ENCODE measurements at regions not wholly inside any gene's neighbourhood (a gene's known extent, or its start where the extent isn't known, plus 50 kb on each side); places are given as distances from the start of the nearest gene placed in this dataset.

- Histone ChIP-seq H2BK5ac (ENCODE audit: insufficient read length, low read length) (no peak overlapping the region), H3K79me1 (ENCODE audit: insufficient read depth, low read depth, low read length, poor library complexity, severe bottlenecking) (no peaks in the 10 kb centered on the region), H2BK120ac (ENCODE audit: low read depth, low read length, poor library complexity, severe bottlenecking) (no peak overlapping the region), H2BK15ac (ENCODE audit: low read depth, low read length) (no peak overlapping the region), H3K14ac (ENCODE audit: insufficient read depth, low read length) (no peak overlapping the region), H3K9me3 (ENCODE audit: control insufficient read depth, low read depth, low read length) (no peaks in the 10 kb centered on the region), H4K8ac (replicated peaks; ENCODE audit: insufficient read length, low read depth, low read length) (no peak overlapping the region), H3K4ac (ENCODE audit: low read depth, low read length) (no peak overlapping the region), H3K4me1 (ENCODE audit: insufficient read depth, low read length) (peaks cover 4% of the 10 kb centered on the region; the same call in 1 of the 2 replicates), H3K4me2 (ENCODE audit: insufficient read depth, insufficient read length, low read length) (no peak overlapping the region), H3K18ac (ENCODE audit: insufficient read length, low read depth, low read length) (no peak overlapping the region), H3K27ac (ENCODE audit: insufficient read length, low read depth, low read length) (no peak overlapping the region), H3K23ac (ENCODE audit: insufficient read length, low read depth, low read length) (no peak overlapping the region), H4K91ac (ENCODE audit: insufficient read length, low read depth, low read length) (no peak overlapping the region), H3K9ac (ENCODE audit: extremely low read depth, insufficient read length, low read length) (no peak overlapping the region), H3K27me3 (ENCODE audit: insufficient read depth, low read length) (no peaks in the 10 kb centered on the region), H3K79me2 (ENCODE audit: insufficient read depth, low read length) (no peaks in the 10 kb centered on the region), H2AK5ac (ENCODE audit: insufficient read length, low read length) (no peak overlapping the region), H3K56ac (ENCODE audit: insufficient read length, low read depth, low read length) (no peak overlapping the region), H2BK12ac (ENCODE audit: insufficient read length, low read depth, low read length) (no peak overlapping the region), H4K5ac (ENCODE audit: insufficient read length, low read depth, low read length) (no peak overlapping the region), H3K23me2 (ENCODE audit: insufficient read length, low read depth, low read length, poor library complexity, severe bottlenecking) (no peaks in the 10 kb centered on the region), H3T11ph (ENCODE audit: low read length) (no peak overlapping the region), H2BK20ac (ENCODE audit: low read depth, low read length, poor library complexity, severe bottlenecking) (no peak overlapping the region), H4K20me1 (ENCODE audit: control insufficient read depth, insufficient read depth, insufficient read length) (no peaks in the 10 kb centered on the region), H2AFZ (ENCODE audit: low read length) (no peak overlapping the region)
- Mint-ChIP-seq H3K27ac (peak overlapping the region in 1 of 3 experiments; percentile 65; a peak in 2 of 7 replicates), H3K36me3 (ENCODE audit: insufficient read depth in 1 of 3, low read depth in 3 of 3) (no peaks in the 10 kb centered on the region), H3K27me3 (ENCODE audit: low read depth) (no peaks in the 10 kb centered on the region; the same call in 1 of the 2 replicates), H3K4me3 (no peak overlapping the region), H3K9me3 (no peaks in the 10 kb centered on the region), H3K4me1 (peaks cover 25 to 26% of the 10 kb centered on the region in 2 experiments)
- TF ChIP-seq CTCF (conservative IDR thresholded peaks at IDR 0.05) = no peak
- no peak for DNase-seq
These were observed 177.0 kb downstream of the GPAT3 start for GRCh38 chr4:83712890-83713289.
